HCT116 (cell line): ENCODE measurements at regions not wholly inside any gene's neighbourhood (a gene's known extent, or its start where the extent isn't known, plus 50 kb on each side); places are given as distances from the start of the nearest gene placed in this dataset.

Source experiments
- ATAC-seq: fragments of 200-7000 bp; cut with Tn5 transposase; 2 replicates; pipeline ENCODE4 v1.9.1; 2020; ENCODE audit warnings: mild to moderate bottlenecking, moderate library complexity
- BruUV-seq: library from RNA; stranded (reverse); fragments of 400-500 nt; replicated peaks from 2 replicates; lab custom pipeline; 2021; lab: Mats Ljungman, UMichigan
- CTCF ChIA-PET: fragments of 300-600 bp; sonication (Branson Sonifier 250); formaldehyde crosslinking; loops from one replicate; lab custom pipeline; 2021; ENCODE audit warnings: antibody characterized with exemption; lab: Charles Lee
- POLR2A ChIA-PET: fragments of 300-600, 350-600 bp; sonication (Branson Sonifier 250); formaldehyde crosslinking; loops from one replicate; lab custom pipeline; 2021; ENCODE audit warnings: antibody characterized with exemption; lab: Charles Lee
- RAD21 ChIA-PET, 2 experiments: fragments of 300-600 bp; sonication (Branson Sonifier 250); formaldehyde crosslinking; loops; one replicate each; lab custom pipeline; 2023; ENCODE audit warnings: low total read pairs in 2 of 2; ENCODE audit not compliant: uncharacterized antibody in 2 of 2, unreplicated experiment in 2 of 2, low non-redundant PET in 1 of 2; lab: Charles Lee
- DNase-seq: peaks from one replicate; pipeline ENCODE4 v3.0.0-alpha.2; 2010; ENCODE audit warnings: low read depth, low spot score
- H2AFZ ChIP-seq: fragments of 200-600 bp; shearing (Covaris generic), sonication (generic); 2 replicates; pipeline ENCODE4 v1.6.1; 2017; ENCODE audit warnings: low read depth, mixed run types, mixed read lengths, antibody characterized with exemption, low read length; ENCODE audit not compliant: poor library complexity, severe bottlenecking
- H3K27ac ChIP-seq: 2 replicates; pipeline ENCODE4 v1.5.1; 2012; ENCODE audit warnings: low read depth, low read length
- H3K27me3 ChIP-seq: fragments of 200-600 bp; sonication (generic); 2 replicates; pipeline ENCODE4 v1.6.1; 2016; ENCODE audit warnings: mixed run types, low read length, mixed read lengths; ENCODE audit not compliant: insufficient read depth
- H3K36me3 ChIP-seq, 2 experiments: fragments of 200-500 bp in 1 of 2; fragments of 200-600 bp in 1 of 2; sonication (Bioruptor generic) in 1 of 2; sonication (generic) in 1 of 2; 2 replicates each; pipeline versions ENCODE4 v1.5.1 to v1.6.1; 2014 to 2016; ENCODE audit warnings: low read length in 2 of 2, inconsistent platforms in 1 of 2, mixed read lengths in 1 of 2, mixed run types in 1 of 2; ENCODE audit not compliant: insufficient read depth in 2 of 2, control insufficient read depth in 1 of 2
- H3K4me1 ChIP-seq, 2 experiments: fragments of 200-600 bp in 1 of 2; sonication (generic) in 1 of 2; 2 replicates each; pipeline versions ENCODE4 v1.5.1 to v1.6.1; 2012 to 2017; ENCODE audit warnings: low read length in 2 of 2, inconsistent platforms in 1 of 2, mild to moderate bottlenecking in 1 of 2, mixed read lengths in 1 of 2, mixed run types in 1 of 2, moderate library complexity in 1 of 2; ENCODE audit not compliant: insufficient read depth in 2 of 2, control insufficient read depth in 1 of 2
- H3K4me2 ChIP-seq: fragments of 200-600 bp; sonication (generic); 2 replicates; pipeline ENCODE4 v1.6.1; 2017; ENCODE audit warnings: mixed run types, low read length, mixed read lengths
- H3K4me3 ChIP-seq, 2 experiments: fragments of 200-600 bp in 1 of 2; sonication (generic) in 1 of 2; replicated peaks in 1 of 2; 2 replicates each; pipeline ENCODE4 v1.5.1; 2011 to 2016; ENCODE audit warnings: low read length in 2 of 2, control low read depth in 1 of 2, low read depth in 1 of 2, mild to moderate bottlenecking in 1 of 2, mixed read lengths in 1 of 2, mixed run types in 1 of 2
- H3K79me2 ChIP-seq: fragments of 200-600 bp; sonication (generic); 2 replicates; pipeline ENCODE4 v1.6.1; 2017; ENCODE audit warnings: mild to moderate bottlenecking, mixed run types, low read length, moderate library complexity, mixed read lengths; ENCODE audit not compliant: insufficient read depth
- H3K9ac ChIP-seq: fragments of 200-600 bp; sonication (generic); 2 replicates; pipeline ENCODE4 v1.6.1; 2016; ENCODE audit warnings: low read length, mixed read lengths
- H3K9me2 ChIP-seq: fragments of 200-600 bp; sonication (generic), shearing (Covaris generic); 2 replicates; pipeline ENCODE4 v1.6.1; 2017; ENCODE audit warnings: mixed run types, mild to moderate bottlenecking, moderate library complexity; ENCODE audit not compliant: insufficient read depth
- H3K9me3 ChIP-seq, 2 experiments: fragments of 200-500 bp in 1 of 2; fragments of 200-600 bp in 1 of 2; sonication (Bioruptor generic) in 1 of 2; sonication (generic) in 1 of 2; 2 replicates each; pipeline ENCODE4 v1.6.1; 2014 to 2017; ENCODE audit warnings: low read length in 2 of 2, mixed read lengths in 2 of 2, inconsistent platforms in 1 of 2, low read depth in 1 of 2, mild to moderate bottlenecking in 1 of 2, mixed run types in 1 of 2, moderate library complexity in 1 of 2; ENCODE audit not compliant: control insufficient read depth in 1 of 2, insufficient read depth in 1 of 2
- H4K20me1 ChIP-seq: fragments of 200-600 bp; sonication (generic), shearing (Covaris generic); 2 replicates; pipeline ENCODE4 v1.6.1; 2017; ENCODE audit warnings: mixed run types, mild to moderate bottlenecking, moderate library complexity; ENCODE audit not compliant: insufficient read depth
- CBX3 ChIP-seq: IDR thresholded peaks from 2 replicates; pipeline ENCODE4 v1.6.1; 2012; ENCODE audit warnings: low read depth
- ELF1 ChIP-seq: IDR thresholded peaks from 2 replicates; pipeline ENCODE4 v1.6.1; 2012; ENCODE audit warnings: low read depth, borderline replicate concordance
- EZH2 ChIP-seq: fragments of 200-600 bp; sonication (generic); IDR thresholded peaks from 2 replicates; pipeline ENCODE4 v1.6.1; 2017; ENCODE audit warnings: antibody characterized with exemption, mixed run types
- EZH2phosphoT487 ChIP-seq: fragments of 200-600 bp; IDR thresholded peaks from 2 replicates; pipeline ENCODE4 v1.6.1; 2018; ENCODE audit warnings: antibody characterized with exemption, borderline replicate concordance
- FOSL1 ChIP-seq: IDR thresholded peaks from 2 replicates; pipeline ENCODE4 v1.6.1; 2012; ENCODE audit warnings: low read depth
- JUND ChIP-seq: IDR thresholded peaks from 2 replicates; pipeline ENCODE4 v1.6.1; 2012
- POLR2A ChIP-seq: IDR thresholded peaks from 2 replicates; pipeline ENCODE4 v1.7.0; 2011; ENCODE audit warnings: borderline replicate concordance; ENCODE audit not compliant: insufficient read depth, insufficient read length; ENCODE audit errors: extremely low read depth
- POLR2AphosphoS5 ChIP-seq: IDR thresholded peaks from 2 replicates; pipeline ENCODE4 v1.6.1; 2011; ENCODE audit warnings: mild to moderate bottlenecking, low read depth, low read length, moderate library complexity
- RAD21 ChIP-seq: IDR thresholded peaks from 2 replicates; pipeline ENCODE4 v1.6.1; 2012; ENCODE audit warnings: low read depth, mild to moderate bottlenecking
- SIN3A ChIP-seq: IDR thresholded peaks from 2 replicates; pipeline ENCODE4 v1.6.1; 2012; ENCODE audit warnings: low read depth
- TCF7L2 ChIP-seq: IDR thresholded peaks from 2 replicates; pipeline ENCODE4 v1.7.0; 2011; ENCODE audit warnings: borderline replicate concordance, inconsistent platforms; ENCODE audit not compliant: insufficient read depth, insufficient read length; ENCODE audit errors: extremely low read depth
- YY1 ChIP-seq: IDR thresholded peaks from 2 replicates; pipeline ENCODE4 v1.6.1; 2011; ENCODE audit warnings: low read length, low read depth, moderate library complexity, mild to moderate bottlenecking; ENCODE audit not compliant: insufficient replicate concordance; ENCODE audit errors: extremely low read depth
- ZFX ChIP-seq: fragments of 450-650 bp; IDR thresholded peaks from 2 replicates; pipeline ENCODE4 v1.6.1; 2017
- intact Hi-C: fragments of 100-400 bp; cut with micrococcal nuclease; formaldehyde crosslinking; loops from 2 replicates; pipeline ENCODE4 v1.10.0; 2022
- TF ChIP-seq, protein P1 (sequence below), 3 experiments: fragments of 200-600 bp in 1 of 3; sonication (generic) in 1 of 3; IDR thresholded peaks in 2 of 3; conservative IDR thresholded peaks in 1 of 3; 2 replicates each; pipeline ENCODE4 v1.5.1; 2012 to 2017; ENCODE audit warnings: low read depth in 2 of 3, low read length in 2 of 3, antibody characterized with exemption in 1 of 3, borderline replicate concordance in 1 of 3, control low read depth in 1 of 3, mild to moderate bottlenecking in 1 of 3, mixed read lengths in 1 of 3, mixed run types in 1 of 3, moderate library complexity in 1 of 3; ENCODE audit not compliant: insufficient read depth in 1 of 3
- TF ChIP-seq, protein P2 (sequence below): IDR thresholded peaks from 2 replicates; pipeline ENCODE4 v1.6.1; 2012
- TF ChIP-seq, protein P3 (sequence below): IDR thresholded peaks from 2 replicates; pipeline ENCODE4 v1.6.1; 2012; ENCODE audit warnings: low read depth

DNA sequence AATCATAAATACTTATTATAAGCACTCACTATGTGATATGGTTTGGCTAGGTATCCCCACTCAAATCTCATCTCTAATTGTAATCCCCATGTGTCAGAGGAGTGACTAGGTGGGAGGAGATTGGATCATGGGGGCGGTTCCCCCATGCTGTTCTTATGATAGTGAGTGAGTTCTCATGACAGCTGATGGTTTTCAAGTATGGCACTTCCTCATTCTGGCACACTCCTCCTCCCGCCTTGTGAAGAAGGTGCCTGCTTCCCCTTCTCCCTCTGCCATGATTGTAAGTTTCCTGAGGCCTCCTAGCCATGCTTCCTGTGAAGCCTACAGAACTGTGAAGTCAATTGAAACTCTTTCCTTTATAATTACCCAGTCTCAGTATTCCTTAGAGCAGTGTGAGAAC is 53.3 kb upstream of the CHMP2B start:
- H3K9me2 ChIP-seq, result no peaks in the 10 kb centered on the region
- DNase-seq (no peak), ATAC-seq (no peak)
- H3K27ac ChIP-seq, result no peak overlapping the region
- no peaks in the 10 kb centered on the region for H3K36me3 ChIP-seq
- H3K27me3 ChIP-seq, result no peaks in the 10 kb centered on the region
- intact Hi-C loops, result no loop called here
- ChIA-PET CTCF (no interaction called here), POLR2A (no interaction called here), RAD21 (no interaction called here)
- H4K20me1 ChIP-seq, result no peaks in the 10 kb centered on the region
- no peaks in the 10 kb centered on the region for H3K9me3 ChIP-seq
- no peak overlapping the region for H2AFZ ChIP-seq
- no peak overlapping the region for H3K4me3 ChIP-seq
- BruUV-seq, result no TSS peak
- no peak for TF ChIP-seq EZH2
- TF ChIP-seq ZFX, result no peak
- no peak for TF ChIP-seq EZH2phosphoT487
- TF ChIP-seq, protein P1, sequence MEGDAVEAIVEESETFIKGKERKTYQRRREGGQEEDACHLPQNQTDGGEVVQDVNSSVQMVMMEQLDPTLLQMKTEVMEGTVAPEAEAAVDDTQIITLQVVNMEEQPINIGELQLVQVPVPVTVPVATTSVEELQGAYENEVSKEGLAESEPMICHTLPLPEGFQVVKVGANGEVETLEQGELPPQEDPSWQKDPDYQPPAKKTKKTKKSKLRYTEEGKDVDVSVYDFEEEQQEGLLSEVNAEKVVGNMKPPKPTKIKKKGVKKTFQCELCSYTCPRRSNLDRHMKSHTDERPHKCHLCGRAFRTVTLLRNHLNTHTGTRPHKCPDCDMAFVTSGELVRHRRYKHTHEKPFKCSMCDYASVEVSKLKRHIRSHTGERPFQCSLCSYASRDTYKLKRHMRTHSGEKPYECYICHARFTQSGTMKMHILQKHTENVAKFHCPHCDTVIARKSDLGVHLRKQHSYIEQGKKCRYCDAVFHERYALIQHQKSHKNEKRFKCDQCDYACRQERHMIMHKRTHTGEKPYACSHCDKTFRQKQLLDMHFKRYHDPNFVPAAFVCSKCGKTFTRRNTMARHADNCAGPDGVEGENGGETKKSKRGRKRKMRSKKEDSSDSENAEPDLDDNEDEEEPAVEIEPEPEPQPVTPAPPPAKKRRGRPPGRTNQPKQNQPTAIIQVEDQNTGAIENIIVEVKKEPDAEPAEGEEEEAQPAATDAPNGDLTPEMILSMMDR (IDR thresholded peaks at IDR 0.05 in 2 of 3, conservative IDR thresholded peaks at IDR 0.05 in 1 of 3; ENCODE audit: borderline replicate concordance in 1 of 3, insufficient read depth in 1 of 3, low read depth in 2 of 3, low read length in 2 of 3), result no peak
- TF ChIP-seq SIN3A, result no peak
- TF ChIP-seq CBX3, result no peak
- no peak for TF ChIP-seq POLR2A
- TF ChIP-seq, protein P2, sequence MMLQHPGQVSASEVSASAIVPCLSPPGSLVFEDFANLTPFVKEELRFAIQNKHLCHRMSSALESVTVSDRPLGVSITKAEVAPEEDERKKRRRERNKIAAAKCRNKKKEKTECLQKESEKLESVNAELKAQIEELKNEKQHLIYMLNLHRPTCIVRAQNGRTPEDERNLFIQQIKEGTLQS, result no peak
- TF ChIP-seq, protein P3, sequence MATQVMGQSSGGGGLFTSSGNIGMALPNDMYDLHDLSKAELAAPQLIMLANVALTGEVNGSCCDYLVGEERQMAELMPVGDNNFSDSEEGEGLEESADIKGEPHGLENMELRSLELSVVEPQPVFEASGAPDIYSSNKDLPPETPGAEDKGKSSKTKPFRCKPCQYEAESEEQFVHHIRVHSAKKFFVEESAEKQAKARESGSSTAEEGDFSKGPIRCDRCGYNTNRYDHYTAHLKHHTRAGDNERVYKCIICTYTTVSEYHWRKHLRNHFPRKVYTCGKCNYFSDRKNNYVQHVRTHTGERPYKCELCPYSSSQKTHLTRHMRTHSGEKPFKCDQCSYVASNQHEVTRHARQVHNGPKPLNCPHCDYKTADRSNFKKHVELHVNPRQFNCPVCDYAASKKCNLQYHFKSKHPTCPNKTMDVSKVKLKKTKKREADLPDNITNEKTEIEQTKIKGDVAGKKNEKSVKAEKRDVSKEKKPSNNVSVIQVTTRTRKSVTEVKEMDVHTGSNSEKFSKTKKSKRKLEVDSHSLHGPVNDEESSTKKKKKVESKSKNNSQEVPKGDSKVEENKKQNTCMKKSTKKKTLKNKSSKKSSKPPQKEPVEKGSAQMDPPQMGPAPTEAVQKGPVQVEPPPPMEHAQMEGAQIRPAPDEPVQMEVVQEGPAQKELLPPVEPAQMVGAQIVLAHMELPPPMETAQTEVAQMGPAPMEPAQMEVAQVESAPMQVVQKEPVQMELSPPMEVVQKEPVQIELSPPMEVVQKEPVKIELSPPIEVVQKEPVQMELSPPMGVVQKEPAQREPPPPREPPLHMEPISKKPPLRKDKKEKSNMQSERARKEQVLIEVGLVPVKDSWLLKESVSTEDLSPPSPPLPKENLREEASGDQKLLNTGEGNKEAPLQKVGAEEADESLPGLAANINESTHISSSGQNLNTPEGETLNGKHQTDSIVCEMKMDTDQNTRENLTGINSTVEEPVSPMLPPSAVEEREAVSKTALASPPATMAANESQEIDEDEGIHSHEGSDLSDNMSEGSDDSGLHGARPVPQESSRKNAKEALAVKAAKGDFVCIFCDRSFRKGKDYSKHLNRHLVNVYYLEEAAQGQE, result no peak
- TF ChIP-seq JUND, result no peak
- no peak for TF ChIP-seq RAD21
- TF ChIP-seq POLR2AphosphoS5, result no peak
- TF ChIP-seq FOSL1, result no peak
- TF ChIP-seq ELF1, result no peak
- TF ChIP-seq TCF7L2, result no peak
- no peak for TF ChIP-seq YY1
- H3K4me1 ChIP-seq, result no peaks in the 10 kb centered on the region
- H3K79me2 ChIP-seq, result no peaks in the 10 kb centered on the region
- H3K9ac ChIP-seq, result no peak overlapping the region
- H3K4me2 ChIP-seq, result no peak overlapping the region
